ENCODE measurements at regions not wholly inside any gene's neighbourhood (a gene's known extent, or its start where the extent isn't known, plus 50 kb on each side); places are given as distances from the start of the nearest gene placed in this dataset.
"Not testable (repeated sequence)": the region's sequence is repeated elsewhere in the genome, so short reads cannot be mapped to it uniquely, and the experiment has no call there.

DNA sequence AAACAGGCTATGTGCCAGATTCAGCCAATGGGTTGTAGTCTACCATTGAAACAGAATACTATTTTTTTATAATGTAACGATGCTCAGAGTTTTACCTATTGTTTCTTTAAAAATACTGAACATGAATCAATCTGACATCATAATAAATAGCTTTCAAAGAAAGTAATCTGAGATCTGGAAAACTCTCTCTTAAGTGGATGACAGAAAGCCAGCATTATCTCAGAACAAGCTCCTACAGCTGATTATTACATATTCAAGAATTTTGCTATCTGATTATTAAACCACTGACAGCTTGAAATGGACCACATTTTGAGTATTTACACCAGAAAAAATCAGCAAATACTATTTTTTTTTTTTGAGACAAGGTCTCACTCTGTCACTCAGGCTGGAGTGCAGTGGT is 484.2 kb upstream of the SOX9 start:
- Mint-ChIP-seq H3K4me1 (ENCODE audit: low read depth, unreplicated experiment) (peaks cover 21% of the 10 kb centered on the region), H3K4me3 (ENCODE audit: low read depth, unreplicated experiment) (no peak overlapping the region), H3K27ac (ENCODE audit: unreplicated experiment) (no peak overlapping the region), H3K27me3 (ENCODE audit: unreplicated experiment) (no peaks in the 10 kb centered on the region), H3K36me3 (ENCODE audit: insufficient read depth, unreplicated experiment) (peaks cover 8% of the 10 kb centered on the region), H3K9me3 (ENCODE audit: low read depth, unreplicated experiment) (peaks cover 3% of the 10 kb centered on the region)
- intact Hi-C loops (cut with micrococcal nuclease; ENCODE audit: unreplicated experiment): loop anchor here (10.0 kb wide), 1 partner anchor 402 kb away; no protein-coding TSS in a partner anchor
- CTCF ChIA-PET: no interaction called here
- TF ChIP-seq, protein P1, sequence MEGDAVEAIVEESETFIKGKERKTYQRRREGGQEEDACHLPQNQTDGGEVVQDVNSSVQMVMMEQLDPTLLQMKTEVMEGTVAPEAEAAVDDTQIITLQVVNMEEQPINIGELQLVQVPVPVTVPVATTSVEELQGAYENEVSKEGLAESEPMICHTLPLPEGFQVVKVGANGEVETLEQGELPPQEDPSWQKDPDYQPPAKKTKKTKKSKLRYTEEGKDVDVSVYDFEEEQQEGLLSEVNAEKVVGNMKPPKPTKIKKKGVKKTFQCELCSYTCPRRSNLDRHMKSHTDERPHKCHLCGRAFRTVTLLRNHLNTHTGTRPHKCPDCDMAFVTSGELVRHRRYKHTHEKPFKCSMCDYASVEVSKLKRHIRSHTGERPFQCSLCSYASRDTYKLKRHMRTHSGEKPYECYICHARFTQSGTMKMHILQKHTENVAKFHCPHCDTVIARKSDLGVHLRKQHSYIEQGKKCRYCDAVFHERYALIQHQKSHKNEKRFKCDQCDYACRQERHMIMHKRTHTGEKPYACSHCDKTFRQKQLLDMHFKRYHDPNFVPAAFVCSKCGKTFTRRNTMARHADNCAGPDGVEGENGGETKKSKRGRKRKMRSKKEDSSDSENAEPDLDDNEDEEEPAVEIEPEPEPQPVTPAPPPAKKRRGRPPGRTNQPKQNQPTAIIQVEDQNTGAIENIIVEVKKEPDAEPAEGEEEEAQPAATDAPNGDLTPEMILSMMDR (IDR thresholded peaks at IDR 0.05; ENCODE audit: unreplicated experiment): no peak
- DNase-seq: no peak
- no TSS peak for BruUV-seq (replicated peaks)

DNA sequence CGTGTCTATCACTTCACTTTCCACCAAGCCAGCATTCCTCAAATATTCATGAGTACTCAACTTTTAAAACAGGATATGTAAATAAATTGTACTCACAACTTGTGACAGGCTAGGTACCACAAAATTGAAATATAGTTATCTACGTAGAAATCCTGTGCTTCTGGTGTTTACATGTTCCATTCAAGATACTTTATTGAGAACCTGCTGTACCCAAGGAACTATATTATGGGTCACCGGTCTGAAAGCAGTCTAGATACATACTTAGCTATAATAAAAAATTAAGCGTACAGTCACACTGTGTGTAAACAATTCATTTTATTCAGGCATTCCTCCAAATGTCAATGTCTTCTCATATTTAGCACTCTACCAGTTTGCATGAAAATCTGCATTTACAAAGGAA is 482.2 kb upstream of the SOX9 start:
- intact Hi-C loops (cut with micrococcal nuclease; ENCODE audit: unreplicated experiment): loop anchor here (10.0 kb wide), 1 partner anchor 404 kb away; no protein-coding TSS in a partner anchor
- Mint-ChIP-seq H3K9me3 (ENCODE audit: low read depth, unreplicated experiment) (peaks cover 3% of the 10 kb centered on the region), H3K4me3 (ENCODE audit: low read depth, unreplicated experiment) (no peak overlapping the region), H3K4me1 (ENCODE audit: low read depth, unreplicated experiment) (peaks cover under 1% of the 10 kb centered on the region), H3K27ac (ENCODE audit: unreplicated experiment) (no peak overlapping the region), H3K36me3 (ENCODE audit: insufficient read depth, unreplicated experiment) (no peaks in the 10 kb centered on the region), H3K27me3 (ENCODE audit: unreplicated experiment) (no peaks in the 10 kb centered on the region)
- TF ChIP-seq, protein P1 (IDR thresholded peaks at IDR 0.05; ENCODE audit: unreplicated experiment): no peak
- no peak for DNase-seq
- CTCF ChIA-PET: no interaction called here
- BruUV-seq (replicated peaks): no TSS peak

DNA sequence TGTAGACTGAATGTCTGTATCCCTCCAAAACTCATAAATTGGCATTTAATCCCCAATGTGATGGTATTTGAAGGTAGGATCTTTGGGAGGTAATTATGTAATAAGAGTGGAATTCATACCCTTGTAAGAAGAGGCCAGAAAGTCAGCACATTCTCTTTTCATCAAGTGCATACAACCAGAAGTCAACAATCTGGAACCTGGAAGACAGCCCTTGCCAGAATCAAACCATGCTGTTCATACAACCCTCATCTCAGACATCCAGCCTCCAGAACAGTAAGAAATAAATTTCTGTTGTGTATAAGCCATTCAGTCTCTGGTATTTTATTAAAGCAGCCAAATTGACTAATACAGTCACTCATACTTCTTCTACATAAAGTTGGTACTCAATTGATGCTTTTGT is 481.0 kb upstream of the SOX9 start:
- no peaks in the 10 kb centered on the region for H3K4me1 Mint-ChIP-seq (ENCODE audit: low read depth, unreplicated experiment)
- H3K27ac Mint-ChIP-seq (ENCODE audit: unreplicated experiment): no peak overlapping the region
- CTCF ChIA-PET: no interaction called here
- H3K4me3 Mint-ChIP-seq (ENCODE audit: low read depth, unreplicated experiment): no peak overlapping the region
- peaks cover 8% of the 10 kb centered on the region for H3K9me3 Mint-ChIP-seq (ENCODE audit: low read depth, unreplicated experiment)
- DNase-seq: no peak
- BruUV-seq (replicated peaks): no TSS peak
- TF ChIP-seq, protein P1 (IDR thresholded peaks at IDR 0.05; ENCODE audit: unreplicated experiment): no peak
- H3K27me3 Mint-ChIP-seq (ENCODE audit: unreplicated experiment): no peaks in the 10 kb centered on the region
- intact Hi-C loops (cut with micrococcal nuclease; ENCODE audit: unreplicated experiment): loop anchor here (10.0 kb wide), 1 partner anchor 405 kb away; no protein-coding TSS in a partner anchor
- H3K36me3 Mint-ChIP-seq (ENCODE audit: insufficient read depth, unreplicated experiment): no peaks in the 10 kb centered on the region

DNA sequence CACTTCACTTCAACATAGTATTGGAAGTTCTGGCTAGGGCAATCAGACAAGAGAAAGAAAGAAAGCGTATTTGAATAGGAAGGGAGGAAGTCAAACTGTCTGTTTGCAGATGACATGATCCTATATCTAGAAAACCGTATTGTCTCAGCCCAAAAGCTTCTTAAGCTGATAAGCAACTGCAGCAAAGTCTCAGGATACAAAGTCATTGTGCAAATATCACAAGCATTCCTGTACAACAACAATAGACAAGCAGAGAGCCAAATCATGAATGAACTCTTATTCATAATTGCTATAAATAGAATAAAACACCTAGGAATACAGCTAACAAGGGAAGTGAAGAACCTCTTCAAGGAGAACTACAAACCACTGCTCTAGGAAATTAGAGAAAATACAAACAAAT is 473.9 kb upstream of the SOX9 start:
- H3K4me3 Mint-ChIP-seq (ENCODE audit: low read depth, unreplicated experiment); BruUV-seq (replicated peaks); H3K36me3 Mint-ChIP-seq (ENCODE audit: insufficient read depth, unreplicated experiment); H3K27me3 Mint-ChIP-seq (ENCODE audit: unreplicated experiment); H3K4me1 Mint-ChIP-seq (ENCODE audit: low read depth, unreplicated experiment); CTCF ChIA-PET; intact Hi-C loops (cut with micrococcal nuclease; ENCODE audit: unreplicated experiment); H3K27ac Mint-ChIP-seq (ENCODE audit: unreplicated experiment); DNase-seq; H3K9me3 Mint-ChIP-seq (ENCODE audit: low read depth, unreplicated experiment): not testable (repeated sequence)

DNA sequence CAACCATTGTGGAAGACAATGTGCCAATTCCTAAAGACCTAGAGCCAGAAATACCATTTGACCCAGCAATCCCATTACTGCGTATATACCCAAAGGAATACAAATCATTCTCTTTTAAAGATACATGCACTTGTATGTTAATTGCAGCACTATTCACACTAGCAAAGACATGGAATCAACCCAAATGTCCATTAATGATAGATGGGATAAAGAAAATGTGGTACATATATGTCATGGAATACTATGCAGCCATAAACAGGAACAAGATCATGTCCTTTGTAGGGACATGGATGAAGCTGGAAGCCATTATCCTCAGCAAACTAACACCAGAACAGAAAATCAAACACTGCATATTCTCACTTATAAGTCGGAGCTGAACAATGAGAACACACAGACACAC is 472.5 kb upstream of the SOX9 start:
- intact Hi-C loops (cut with micrococcal nuclease; ENCODE audit: unreplicated experiment); CTCF ChIA-PET; DNase-seq; H3K27ac Mint-ChIP-seq (ENCODE audit: unreplicated experiment); H3K9me3 Mint-ChIP-seq (ENCODE audit: low read depth, unreplicated experiment); H3K36me3 Mint-ChIP-seq (ENCODE audit: insufficient read depth, unreplicated experiment); H3K4me1 Mint-ChIP-seq (ENCODE audit: low read depth, unreplicated experiment); H3K4me3 Mint-ChIP-seq (ENCODE audit: low read depth, unreplicated experiment); H3K27me3 Mint-ChIP-seq (ENCODE audit: unreplicated experiment); BruUV-seq (replicated peaks): not testable (repeated sequence)
